ENCODE measurements at regions not wholly inside any gene's neighbourhood (a gene's known extent, or its start where the extent isn't known, plus 50 kb on each side); places are given as distances from the start of the nearest gene placed in this dataset.

- Histone ChIP-seq H3K9ac (ENCODE audit: low read length) (no peak overlapping the region), H3K27ac (ENCODE audit: low read length) (no peak overlapping the region), H3K79me2 (ENCODE audit: low read length) (no peaks in the 10 kb centered on the region), H3K4me3 (ENCODE audit: low read length) (no peak overlapping the region), H3K9me3 (ENCODE audit: insufficient read depth, low read length) (no peaks in the 10 kb centered on the region), H2AFZ (ENCODE audit: low read depth, low read length) (no peak overlapping the region), H3K27me3 (ENCODE audit: low read depth, low read length) (peaks cover 7% of the 10 kb centered on the region; the same call in 1 of the 2 replicates), H4K20me1 (ENCODE audit: insufficient read depth, low read length) (no peaks in the 10 kb centered on the region), H3K4me1 (ENCODE audit: low read length) (no peaks in the 10 kb centered on the region), H3K36me3 (replicated peaks; ENCODE audit: low read depth, low read length) (no peaks in the 10 kb centered on the region), H3K4me2 (ENCODE audit: low read length) (no peak overlapping the region)
- no peak for TF ChIP-seq EZH2phosphoT487 (IDR thresholded peaks at IDR 0.05; ENCODE audit: low read depth)
- TF ChIP-seq CTCF (IDR thresholded peaks at IDR 0.05; ENCODE audit: low read depth, low read length) = no peak
These were observed 569.3 kb downstream of the MIAT start for GRCh38 chr22:27226666-27227065.

- Histone ChIP-seq H3K4me3 (ENCODE audit: low read length) (no peak overlapping the region), H3K79me2 (ENCODE audit: low read length) (no peaks in the 10 kb centered on the region), H3K9me3 (ENCODE audit: insufficient read depth, low read length) (no peaks in the 10 kb centered on the region), H3K27ac (ENCODE audit: low read length) (no peak overlapping the region), H3K36me3 (replicated peaks; ENCODE audit: low read depth, low read length) (no peaks in the 10 kb centered on the region), H3K9ac (ENCODE audit: low read length) (no peak overlapping the region), H3K27me3 (ENCODE audit: low read depth, low read length) (peaks cover 9% of the 10 kb centered on the region; the same call in 1 of the 2 replicates), H4K20me1 (ENCODE audit: insufficient read depth, low read length) (no peaks in the 10 kb centered on the region), H3K4me1 (ENCODE audit: low read length) (no peaks in the 10 kb centered on the region), H3K4me2 (ENCODE audit: low read length) (no peak overlapping the region), H2AFZ (ENCODE audit: low read depth, low read length) (no peak overlapping the region)
- no peak for TF ChIP-seq CTCF (IDR thresholded peaks at IDR 0.05; ENCODE audit: low read depth, low read length)
- no peak for TF ChIP-seq EZH2phosphoT487 (IDR thresholded peaks at IDR 0.05; ENCODE audit: low read depth)
These were observed 571.4 kb downstream of the MIAT start for GRCh38 chr22:27228771-27229170.

- Histone ChIP-seq H3K27me3 (ENCODE audit: low read depth, low read length) (0 out of 2 replicates have a peak, but pooled peaks cover 4% of the 10 kb centered on the region), H3K4me1 (ENCODE audit: low read length) (no peaks in the 10 kb centered on the region), H2AFZ (ENCODE audit: low read depth, low read length) (no peak overlapping the region), H3K27ac (ENCODE audit: low read length) (no peak overlapping the region), H3K36me3 (replicated peaks; ENCODE audit: low read depth, low read length) (no peaks in the 10 kb centered on the region), H3K4me3 (ENCODE audit: low read length) (no peak overlapping the region), H3K9ac (ENCODE audit: low read length) (no peak overlapping the region), H4K20me1 (ENCODE audit: insufficient read depth, low read length) (no peaks in the 10 kb centered on the region), H3K79me2 (ENCODE audit: low read length) (no peaks in the 10 kb centered on the region), H3K4me2 (ENCODE audit: low read length) (no peak overlapping the region), H3K9me3 (ENCODE audit: insufficient read depth, low read length) (no peaks in the 10 kb centered on the region)
- no peak for TF ChIP-seq CTCF (IDR thresholded peaks at IDR 0.05; ENCODE audit: low read depth, low read length)
- no peak for TF ChIP-seq EZH2phosphoT487 (IDR thresholded peaks at IDR 0.05; ENCODE audit: low read depth)
These were observed 571.4 kb downstream of the MN1 start for GRCh38 chr22:27230189-27230588.

GRCh38 chr22:27231266-27231665, 570.3 kb downstream of the MN1 start:
- H3K9ac ChIP-seq (ENCODE audit: low read length) = no peak overlapping the region
- H3K36me3 ChIP-seq (replicated peaks; ENCODE audit: low read depth, low read length) = no peaks in the 10 kb centered on the region
- H3K79me2 ChIP-seq (ENCODE audit: low read length) = no peaks in the 10 kb centered on the region
- no peak overlapping the region for H3K4me2 ChIP-seq (ENCODE audit: low read length)
- no peak overlapping the region for H3K4me3 ChIP-seq (ENCODE audit: low read length)
- no peak for TF ChIP-seq EZH2phosphoT487 (IDR thresholded peaks at IDR 0.05; ENCODE audit: low read depth)
- TF ChIP-seq CTCF (IDR thresholded peaks at IDR 0.05; ENCODE audit: low read depth, low read length) = no peak
- no peaks in the 10 kb centered on the region for H3K4me1 ChIP-seq (ENCODE audit: low read length)
- no peaks in the 10 kb centered on the region for H3K9me3 ChIP-seq (ENCODE audit: insufficient read depth, low read length)
- peaks cover 6% of the 10 kb centered on the region; the same call in 1 of the 2 replicates for H3K27me3 ChIP-seq (ENCODE audit: low read depth, low read length)
- H2AFZ ChIP-seq (ENCODE audit: low read depth, low read length) = no peak overlapping the region
- H3K27ac ChIP-seq (ENCODE audit: low read length) = no peak overlapping the region
- no peaks in the 10 kb centered on the region for H4K20me1 ChIP-seq (ENCODE audit: insufficient read depth, low read length)
